GM18520 (cell line): ENCODE measurements at regions not wholly inside any gene's neighbourhood (a gene's known extent, or its start where the extent isn't known, plus 50 kb on each side); places are given as distances from the start of the nearest gene placed in this dataset.

ENCODE experiments used
- ATAC-seq: cut with Tn5 transposase; IDR thresholded peaks from one replicate; pipeline ENCODE4 v1.9.1; 2021; ENCODE audit not compliant: unreplicated experiment

GRCh38 chr1:88247666-88248065, 436.4 kb upstream of the PKN2 start:
- ATAC-seq: no peak

GRCh38 chr1:88250915-88251314, 433.2 kb upstream of the PKN2 start:
- no peak for ATAC-seq

GRCh38 chr1:88252745-88253144, 431.3 kb upstream of the PKN2 start:
- ATAC-seq: no peak

- no peak for ATAC-seq
These were observed 418.5 kb upstream of the PKN2 start for GRCh38 chr1:88265606-88266005.

- no peak for ATAC-seq
These were observed 418.0 kb upstream of the PKN2 start for GRCh38 chr1:88266051-88266450.

GRCh38 chr1:88272216-88272615, 411.9 kb upstream of the PKN2 start:
- no peak for ATAC-seq

GRCh38 chr1:88274431-88274830, 409.6 kb upstream of the PKN2 start:
- ATAC-seq: no peak

GRCh38 chr1:88275259-88275862, 408.7 kb upstream of the PKN2 start:
- ATAC-seq: no peak

GRCh38 chr1:88276163-88276562, 407.9 kb upstream of the PKN2 start:
- no peak for ATAC-seq

- ATAC-seq: no peak
These were observed 400.0 kb upstream of the PKN2 start for GRCh38 chr1:88284066-88284465.

GRCh38 chr1:88284666-88285366, 399.3 kb upstream of the PKN2 start:
- no peak for ATAC-seq

- ATAC-seq: no peak
These were observed 397.4 kb upstream of the PKN2 start for GRCh38 chr1:88286716-88287115.

- ATAC-seq: no peak
These were observed 395.5 kb upstream of the PKN2 start for GRCh38 chr1:88288571-88288970.

GRCh38 chr1:88289401-88290102, 394.5 kb upstream of the PKN2 start:
- ATAC-seq: no peak

- no peak for ATAC-seq
These were observed 392.3 kb upstream of the PKN2 start for GRCh38 chr1:88291611-88292354.

- ATAC-seq: no peak
These were observed 390.3 kb upstream of the PKN2 start for GRCh38 chr1:88293691-88294190.

GRCh38 chr1:88296227-88296626, 387.8 kb upstream of the PKN2 start:
- no peak for ATAC-seq

- ATAC-seq: no peak
These were observed 387.4 kb upstream of the PKN2 start for GRCh38 chr1:88296642-88297041.

- no peak for ATAC-seq
These were observed 385.6 kb upstream of the PKN2 start for GRCh38 chr1:88298506-88298905.

- ATAC-seq: no peak
These were observed 383.3 kb upstream of the PKN2 start for GRCh38 chr1:88300752-88301263.

GRCh38 chr1:88302843-88303486, 381.1 kb upstream of the PKN2 start:
- ATAC-seq: no peak
